ENCODE measurements at regions not wholly inside any gene's neighbourhood (a gene's known extent, or its start where the extent isn't known, plus 50 kb on each side); places are given as distances from the start of the nearest gene placed in this dataset.

DNA sequence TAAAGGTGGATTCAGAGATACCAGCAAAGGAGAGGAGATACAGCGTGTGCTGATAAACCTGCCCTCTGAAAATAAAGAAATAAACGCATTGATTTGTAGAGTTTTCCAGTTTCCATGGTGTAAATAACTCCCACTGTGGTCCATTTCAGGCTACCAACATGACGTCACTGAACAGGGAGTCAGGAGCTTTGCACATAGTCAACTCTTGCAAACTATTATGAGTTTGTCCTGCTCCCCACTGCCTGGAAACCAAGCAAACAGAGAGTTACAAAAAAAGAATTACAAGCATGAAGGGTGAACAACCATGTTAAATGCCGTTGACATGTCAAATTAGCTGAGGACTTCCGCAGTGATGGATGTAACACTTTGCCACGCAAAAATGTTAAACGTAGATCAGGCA, 70.4 kb upstream of the GATA2 start:
- Histone ChIP-seq H3K4me3 (no peak overlapping the region), H3K9ac (no peak overlapping the region), H3K9me3 (ENCODE audit: low read depth) (no peaks in the 10 kb centered on the region), H3K4me1 (ENCODE audit: insufficient read depth) (no peaks in the 10 kb centered on the region), H3F3A (ENCODE audit: insufficient read depth) (no peaks in the 10 kb centered on the region), H3K9me2 (ENCODE audit: insufficient read depth) (no peaks in the 10 kb centered on the region), H3K36me3 (ENCODE audit: low read depth) (no peaks in the 10 kb centered on the region), H3K4me2 (ENCODE audit: unreplicated experiment) (no peak overlapping the region), H2AFZ (no peak overlapping the region), H4K20me1 (ENCODE audit: insufficient read depth) (no peaks in the 10 kb centered on the region), H3K27me3 (replicated peaks; ENCODE audit: insufficient read depth) (0 out of 2 replicates have a peak, but pooled peaks cover 4% of the 10 kb centered on the region), H3K79me2 (ENCODE audit: insufficient read depth) (no peaks in the 10 kb centered on the region), H3K27ac (no peak overlapping the region)
- in situ Hi-C loops (cut with MboI), result no loop called here
- WGBS, 2 experiments (ENCODE audit: low coverage in 1 of 2, low lambda C conversion rate in 2 of 2, missing lambda C conversion rate in 2 of 2), result 61 to 64% methylated on average over 7 of the region's 7 CpGs
- DNase-seq, result no peak
- no peak for TF ChIP-seq EZH2phosphoT487 (IDR thresholded peaks at IDR 0.05; ENCODE audit: insufficient read depth, low read depth)
- no peak for TF ChIP-seq EZH2 (IDR thresholded peaks at IDR 0.05; ENCODE audit: insufficient read depth, poor library complexity, severe bottlenecking)

DNA sequence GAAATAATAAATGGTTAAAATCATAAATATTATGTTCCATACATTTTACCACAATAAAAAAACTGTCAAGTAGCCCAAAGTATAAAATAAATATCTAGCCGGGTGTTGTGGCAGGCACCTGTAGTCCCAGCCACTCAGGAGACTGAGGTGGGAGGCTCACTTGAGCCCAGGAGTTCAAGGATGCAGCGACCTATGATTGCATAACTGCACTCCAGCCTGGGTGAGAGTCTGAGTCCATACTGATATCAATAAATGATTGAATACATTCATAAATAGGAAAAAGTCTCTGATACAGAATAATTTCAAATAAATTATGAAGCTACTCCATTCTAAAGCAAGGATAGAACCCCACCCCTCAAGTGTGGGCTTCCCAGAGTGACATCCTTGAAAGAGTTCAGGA, 68.5 kb upstream of the GATA2 start:
- H3F3A ChIP-seq (ENCODE audit: insufficient read depth), result no peaks in the 10 kb centered on the region
- H3K4me1 ChIP-seq (ENCODE audit: insufficient read depth), result no peaks in the 10 kb centered on the region
- 0 out of 2 replicates have a peak, but pooled peaks cover 6% of the 10 kb centered on the region for H3K27me3 ChIP-seq (replicated peaks; ENCODE audit: insufficient read depth)
- DNase-seq, result no peak
- no peak overlapping the region for H3K4me3 ChIP-seq
- H3K4me2 ChIP-seq (ENCODE audit: unreplicated experiment), result no peak overlapping the region
- H3K9me3 ChIP-seq (ENCODE audit: low read depth), result no peaks in the 10 kb centered on the region
- no peaks in the 10 kb centered on the region for H4K20me1 ChIP-seq (ENCODE audit: insufficient read depth)
- no peak overlapping the region for H3K27ac ChIP-seq
- H3K79me2 ChIP-seq (ENCODE audit: insufficient read depth), result no peaks in the 10 kb centered on the region
- H3K9me2 ChIP-seq (ENCODE audit: insufficient read depth), result no peaks in the 10 kb centered on the region
- TF ChIP-seq EZH2phosphoT487 (IDR thresholded peaks at IDR 0.05; ENCODE audit: insufficient read depth, low read depth) (no peak), EZH2 (IDR thresholded peaks at IDR 0.05; ENCODE audit: insufficient read depth, poor library complexity, severe bottlenecking) (no peak)
- no peaks in the 10 kb centered on the region for H3K36me3 ChIP-seq (ENCODE audit: low read depth)
- no peak overlapping the region for H2AFZ ChIP-seq
- in situ Hi-C loops (cut with MboI), result no loop called here
- H3K9ac ChIP-seq, result no peak overlapping the region
- WGBS, 2 experiments (ENCODE audit: low coverage in 1 of 2, low lambda C conversion rate in 2 of 2, missing lambda C conversion rate in 2 of 2), result 70 to 71% methylated on average over 2 of the region's 2 CpGs

DNA sequence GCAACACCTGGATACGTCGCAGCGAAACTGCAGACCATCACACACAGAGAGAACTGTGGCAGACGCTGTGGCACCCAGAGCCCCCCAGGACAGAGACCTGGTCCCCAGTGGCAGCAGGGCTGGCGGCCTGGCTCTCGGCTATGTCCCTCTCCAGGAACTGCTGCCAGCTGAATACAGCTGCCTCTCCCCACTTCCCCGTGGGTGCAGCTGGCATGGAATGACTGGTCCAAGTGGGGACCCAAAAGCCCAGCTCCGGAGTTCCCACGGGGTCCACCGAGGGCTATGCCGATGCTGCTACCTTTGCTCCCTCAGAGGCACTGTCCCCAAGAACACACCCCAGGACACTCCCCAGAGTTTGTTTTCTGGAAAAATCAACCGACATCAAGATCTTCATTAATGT, 67.8 kb upstream of the GATA2 start:
- H3K4me2 ChIP-seq (ENCODE audit: unreplicated experiment), result no peak overlapping the region
- no peak for DNase-seq
- no peak overlapping the region for H3K27ac ChIP-seq
- WGBS, 2 experiments (ENCODE audit: low coverage in 1 of 2, low lambda C conversion rate in 2 of 2, missing lambda C conversion rate in 2 of 2), result 80 to 82% methylated on average over 12 of the region's 12 CpGs
- H3K36me3 ChIP-seq (ENCODE audit: low read depth), result no peaks in the 10 kb centered on the region
- H3K79me2 ChIP-seq (ENCODE audit: insufficient read depth), result no peaks in the 10 kb centered on the region
- H4K20me1 ChIP-seq (ENCODE audit: insufficient read depth), result no peaks in the 10 kb centered on the region
- no peak overlapping the region for H3K4me3 ChIP-seq
- no peaks in the 10 kb centered on the region for H3K9me3 ChIP-seq (ENCODE audit: low read depth)
- no peak overlapping the region for H2AFZ ChIP-seq
- H3K9ac ChIP-seq, result no peak overlapping the region
- H3K4me1 ChIP-seq (ENCODE audit: insufficient read depth), result no peaks in the 10 kb centered on the region
- H3K27me3 ChIP-seq (replicated peaks; ENCODE audit: insufficient read depth), result 0 out of 2 replicates have a peak, but pooled peaks cover 8% of the 10 kb centered on the region
- in situ Hi-C loops (cut with MboI), result no loop called here
- H3K9me2 ChIP-seq (ENCODE audit: insufficient read depth), result no peaks in the 10 kb centered on the region
- TF ChIP-seq EZH2 (IDR thresholded peaks at IDR 0.05; ENCODE audit: insufficient read depth, poor library complexity, severe bottlenecking), result no peak
- no peak for TF ChIP-seq EZH2phosphoT487 (IDR thresholded peaks at IDR 0.05; ENCODE audit: insufficient read depth, low read depth)
- H3F3A ChIP-seq (ENCODE audit: insufficient read depth), result no peaks in the 10 kb centered on the region

DNA sequence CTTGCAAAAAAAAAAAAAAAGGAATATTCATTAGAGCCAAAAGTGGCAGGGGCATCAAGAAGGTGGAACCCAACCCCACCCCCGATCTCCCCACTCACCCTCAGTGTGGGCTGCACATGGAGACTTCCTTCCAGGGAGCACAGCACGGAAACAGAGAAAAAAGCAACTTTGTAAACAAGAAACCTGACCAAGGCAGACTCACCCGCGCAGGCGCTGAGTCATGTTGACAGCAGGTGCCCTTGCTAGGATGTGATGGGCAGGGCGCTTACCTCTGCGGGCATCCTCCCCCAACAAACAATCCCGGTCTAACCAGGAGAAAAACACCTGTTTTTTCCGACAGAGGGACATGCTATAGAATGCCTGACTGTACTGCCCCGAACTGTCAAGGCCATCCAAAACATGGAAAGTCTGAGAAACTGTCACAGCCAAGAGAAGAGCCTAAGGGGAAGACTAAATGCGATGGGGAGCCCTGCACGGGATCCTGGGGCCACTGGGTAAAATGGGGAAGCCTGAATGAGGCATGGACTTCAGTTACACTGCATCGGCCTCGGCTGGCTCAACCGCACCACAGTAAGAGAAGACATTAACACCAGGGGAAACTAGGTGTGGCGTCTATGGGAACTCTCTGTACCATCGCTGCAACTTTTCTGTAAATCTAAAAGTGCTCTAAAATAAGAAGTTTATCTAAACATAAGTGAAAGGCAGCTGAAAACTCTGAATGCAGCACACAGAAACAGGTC, 66.7 kb upstream of the GATA2 start:
- H3K4me2 ChIP-seq (ENCODE audit: unreplicated experiment), result no peak overlapping the region
- H3K36me3 ChIP-seq (ENCODE audit: low read depth), result no peaks in the 10 kb centered on the region
- no peaks in the 10 kb centered on the region for H3K9me2 ChIP-seq (ENCODE audit: insufficient read depth)
- 40 to 41% methylated on average over 17 of the region's 17 CpGs for WGBS, 2 experiments (ENCODE audit: low coverage in 1 of 2, low lambda C conversion rate in 2 of 2, missing lambda C conversion rate in 2 of 2)
- no peaks in the 10 kb centered on the region for H4K20me1 ChIP-seq (ENCODE audit: insufficient read depth)
- no peaks in the 10 kb centered on the region for H3K79me2 ChIP-seq (ENCODE audit: insufficient read depth)
- TF ChIP-seq EZH2 (IDR thresholded peaks at IDR 0.05; ENCODE audit: insufficient read depth, poor library complexity, severe bottlenecking) (no peak), EZH2phosphoT487 (IDR thresholded peaks at IDR 0.05; ENCODE audit: insufficient read depth, low read depth) (no peak)
- H3K4me3 ChIP-seq, result no peak overlapping the region
- in situ Hi-C loops (cut with MboI), result no loop called here
- H3K9me3 ChIP-seq (ENCODE audit: low read depth), result no peaks in the 10 kb centered on the region
- no peak for DNase-seq
- H3K27ac ChIP-seq, result no peak overlapping the region
- H2AFZ ChIP-seq, result no peak overlapping the region
- H3K4me1 ChIP-seq (ENCODE audit: insufficient read depth), result no peaks in the 10 kb centered on the region
- 0 out of 2 replicates have a peak, but pooled peaks cover 8% of the 10 kb centered on the region for H3K27me3 ChIP-seq (replicated peaks; ENCODE audit: insufficient read depth)
- no peaks in the 10 kb centered on the region for H3F3A ChIP-seq (ENCODE audit: insufficient read depth)
- no peak overlapping the region for H3K9ac ChIP-seq

All from GM23248 (cell line).